ENCODE measurements at regions not wholly inside any gene's neighbourhood (a gene's known extent, or its start where the extent isn't known, plus 50 kb on each side); places are given as distances from the start of the nearest gene placed in this dataset.

GRCh38 chr14:104424406-104425072 lies 155.0 kb upstream of the C14orf180 start:
- TF ChIP-seq EZH2 (IDR thresholded peaks at IDR 0.05; ENCODE audit: borderline replicate concordance, insufficient read depth, low read length, poor library complexity, severe bottlenecking) = no peak
- TF ChIP-seq, protein P1, sequence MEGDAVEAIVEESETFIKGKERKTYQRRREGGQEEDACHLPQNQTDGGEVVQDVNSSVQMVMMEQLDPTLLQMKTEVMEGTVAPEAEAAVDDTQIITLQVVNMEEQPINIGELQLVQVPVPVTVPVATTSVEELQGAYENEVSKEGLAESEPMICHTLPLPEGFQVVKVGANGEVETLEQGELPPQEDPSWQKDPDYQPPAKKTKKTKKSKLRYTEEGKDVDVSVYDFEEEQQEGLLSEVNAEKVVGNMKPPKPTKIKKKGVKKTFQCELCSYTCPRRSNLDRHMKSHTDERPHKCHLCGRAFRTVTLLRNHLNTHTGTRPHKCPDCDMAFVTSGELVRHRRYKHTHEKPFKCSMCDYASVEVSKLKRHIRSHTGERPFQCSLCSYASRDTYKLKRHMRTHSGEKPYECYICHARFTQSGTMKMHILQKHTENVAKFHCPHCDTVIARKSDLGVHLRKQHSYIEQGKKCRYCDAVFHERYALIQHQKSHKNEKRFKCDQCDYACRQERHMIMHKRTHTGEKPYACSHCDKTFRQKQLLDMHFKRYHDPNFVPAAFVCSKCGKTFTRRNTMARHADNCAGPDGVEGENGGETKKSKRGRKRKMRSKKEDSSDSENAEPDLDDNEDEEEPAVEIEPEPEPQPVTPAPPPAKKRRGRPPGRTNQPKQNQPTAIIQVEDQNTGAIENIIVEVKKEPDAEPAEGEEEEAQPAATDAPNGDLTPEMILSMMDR (IDR thresholded peaks at IDR 0.05; ENCODE audit: poor library complexity, severe bottlenecking) = no peak
- TF ChIP-seq POLR2AphosphoS5 (IDR thresholded peaks at IDR 0.05) = no peak
